ENCODE measurements at regions not wholly inside any gene's neighbourhood (a gene's known extent, or its start where the extent isn't known, plus 50 kb on each side); places are given as distances from the start of the nearest gene placed in this dataset.

DNA sequence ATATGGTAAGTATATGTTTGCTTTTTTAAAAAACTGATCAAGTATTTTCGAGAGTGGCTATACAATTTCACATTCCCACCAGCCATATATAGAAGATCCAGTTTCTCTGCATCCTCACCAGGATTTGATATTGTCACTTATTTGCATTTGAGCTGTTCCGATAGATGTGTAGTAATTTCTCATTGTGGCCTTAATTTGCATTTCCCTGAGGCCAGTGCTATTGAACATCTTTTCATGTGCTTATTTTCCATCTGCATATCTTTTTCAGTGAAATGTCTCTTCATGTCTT is 72.9 kb upstream of the VASH1 start:
- H3K4me1 ChIP-seq = no peaks in the 10 kb centered on the region
- no peaks in the 10 kb centered on the region for H3K27me3 ChIP-seq
- H3K27ac ChIP-seq = no peak overlapping the region
- TF ChIP-seq, protein P1, sequence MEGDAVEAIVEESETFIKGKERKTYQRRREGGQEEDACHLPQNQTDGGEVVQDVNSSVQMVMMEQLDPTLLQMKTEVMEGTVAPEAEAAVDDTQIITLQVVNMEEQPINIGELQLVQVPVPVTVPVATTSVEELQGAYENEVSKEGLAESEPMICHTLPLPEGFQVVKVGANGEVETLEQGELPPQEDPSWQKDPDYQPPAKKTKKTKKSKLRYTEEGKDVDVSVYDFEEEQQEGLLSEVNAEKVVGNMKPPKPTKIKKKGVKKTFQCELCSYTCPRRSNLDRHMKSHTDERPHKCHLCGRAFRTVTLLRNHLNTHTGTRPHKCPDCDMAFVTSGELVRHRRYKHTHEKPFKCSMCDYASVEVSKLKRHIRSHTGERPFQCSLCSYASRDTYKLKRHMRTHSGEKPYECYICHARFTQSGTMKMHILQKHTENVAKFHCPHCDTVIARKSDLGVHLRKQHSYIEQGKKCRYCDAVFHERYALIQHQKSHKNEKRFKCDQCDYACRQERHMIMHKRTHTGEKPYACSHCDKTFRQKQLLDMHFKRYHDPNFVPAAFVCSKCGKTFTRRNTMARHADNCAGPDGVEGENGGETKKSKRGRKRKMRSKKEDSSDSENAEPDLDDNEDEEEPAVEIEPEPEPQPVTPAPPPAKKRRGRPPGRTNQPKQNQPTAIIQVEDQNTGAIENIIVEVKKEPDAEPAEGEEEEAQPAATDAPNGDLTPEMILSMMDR (IDR thresholded peaks at IDR 0.05) = no peak
- intact Hi-C loops (cut with DNase I) = no loop called here
- ATAC-seq (no peak), DNase-seq (no peak)
- H3K9me3 ChIP-seq = peaks cover 12% of the 10 kb centered on the region
- no peaks in the 10 kb centered on the region for H3K36me3 ChIP-seq
- H3K4me3 ChIP-seq = no peak overlapping the region

DNA sequence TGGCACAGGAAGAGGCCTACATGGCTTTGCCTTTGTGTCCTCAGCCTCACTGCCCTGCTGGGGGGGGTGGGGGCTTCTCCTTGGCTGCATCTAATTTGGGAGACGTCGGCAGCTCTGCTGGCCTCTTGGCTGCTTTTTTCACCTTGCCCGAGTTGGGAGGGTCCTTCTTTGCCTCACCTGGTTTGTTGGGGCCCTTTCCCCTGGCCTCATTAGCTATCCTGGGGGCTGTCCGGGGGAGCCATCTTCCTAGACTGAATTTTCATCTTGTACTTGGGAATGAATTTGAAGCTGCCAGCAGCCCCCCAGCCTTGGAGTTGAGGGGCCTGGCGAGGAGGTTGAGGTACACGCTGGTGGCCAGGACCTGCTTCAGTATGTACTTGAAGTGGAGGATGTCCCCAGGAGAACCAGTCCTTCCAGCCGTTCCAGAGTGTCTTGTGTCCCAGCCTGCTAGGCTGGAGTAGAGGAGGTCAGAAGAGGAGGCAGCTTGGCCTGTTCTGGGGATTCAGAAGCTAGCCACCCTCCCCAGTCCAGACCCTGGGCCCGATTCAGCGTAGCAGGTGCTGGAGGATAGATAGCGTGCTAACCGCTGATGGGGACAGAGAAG is 70.7 kb upstream of the VASH1 start:
- H3K27me3 ChIP-seq = no peaks in the 10 kb centered on the region
- ATAC-seq (no peak), DNase-seq (no peak)
- no peaks in the 10 kb centered on the region for H3K4me1 ChIP-seq
- no peak overlapping the region for H3K27ac ChIP-seq
- H3K36me3 ChIP-seq = no peaks in the 10 kb centered on the region
- TF ChIP-seq, protein P1 (IDR thresholded peaks at IDR 0.05) = no peak
- intact Hi-C loops (cut with DNase I) = no loop called here
- peaks cover 12% of the 10 kb centered on the region for H3K9me3 ChIP-seq
- H3K4me3 ChIP-seq = no peak overlapping the region

DNA sequence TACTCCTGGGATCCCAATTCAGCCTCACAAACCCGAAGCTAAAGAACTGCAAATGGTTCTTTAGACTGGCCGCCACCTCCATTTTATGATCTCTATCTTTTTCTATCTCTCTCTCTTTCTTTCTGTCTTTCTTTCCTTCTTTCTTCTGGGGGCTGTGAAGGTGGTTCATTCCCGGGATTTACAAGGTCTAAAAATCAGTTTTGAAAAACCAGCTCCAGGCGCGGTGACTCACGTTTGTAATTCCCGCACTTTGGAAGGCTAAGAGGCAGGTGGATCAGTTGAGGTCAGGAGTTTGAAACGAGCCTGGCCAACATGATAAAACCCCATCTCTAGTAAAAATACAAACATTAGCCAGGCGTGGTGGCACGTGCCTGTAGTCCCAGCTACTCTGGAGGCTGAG is 67.2 kb upstream of the VASH1 start:
- Histone ChIP-seq H3K27me3 (no peaks in the 10 kb centered on the region), H3K4me1 (no peaks in the 10 kb centered on the region), H3K4me3 (no peak overlapping the region), H3K27ac (no peak overlapping the region), H3K36me3 (no peaks in the 10 kb centered on the region), H3K9me3 (no peaks in the 10 kb centered on the region)
- ATAC-seq (no peak), DNase-seq (no peak)
- TF ChIP-seq, protein P1 (IDR thresholded peaks at IDR 0.05) = no peak
- intact Hi-C loops (cut with DNase I) = no loop called here

DNA sequence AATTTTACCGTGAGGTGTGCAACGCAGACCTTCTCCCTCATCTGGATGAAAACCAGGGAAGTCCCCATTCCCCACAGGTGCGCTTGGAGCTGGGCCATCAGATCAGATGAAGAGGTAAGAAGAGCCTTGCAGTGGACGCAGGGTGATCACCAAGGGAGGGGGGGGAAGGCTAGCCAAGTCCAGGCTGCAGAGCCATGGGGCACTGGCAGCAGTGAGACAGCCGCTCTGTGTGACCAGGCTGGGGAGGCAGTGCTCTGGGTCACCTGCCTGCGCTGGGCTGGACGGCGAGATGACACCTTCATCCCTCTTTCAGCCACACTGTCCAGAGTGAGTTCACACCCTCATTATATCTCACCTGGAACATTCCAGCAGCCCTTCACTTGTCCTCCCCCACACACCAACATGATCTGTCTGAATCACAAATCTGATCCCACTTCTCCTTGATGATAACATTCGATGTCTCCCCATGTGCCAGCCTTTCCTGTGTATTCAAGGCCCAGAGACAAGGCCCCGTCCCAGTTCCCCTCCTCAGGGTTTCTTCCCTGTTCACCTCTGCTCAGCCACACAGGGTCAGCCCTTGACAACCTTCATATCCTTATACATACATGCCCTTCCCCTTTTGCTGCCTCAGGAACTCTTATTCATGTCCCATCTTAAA is 65.9 kb upstream of the VASH1 start:
- DNase-seq (no peak), ATAC-seq (no peak)
- intact Hi-C loops (cut with DNase I) = no loop called here
- TF ChIP-seq, protein P1 (IDR thresholded peaks at IDR 0.05) = no peak
- H3K4me3 ChIP-seq = no peak overlapping the region
- no peaks in the 10 kb centered on the region for H3K9me3 ChIP-seq
- no peaks in the 10 kb centered on the region for H3K27me3 ChIP-seq
- no peak overlapping the region for H3K27ac ChIP-seq
- no peaks in the 10 kb centered on the region for H3K4me1 ChIP-seq
- H3K36me3 ChIP-seq = no peaks in the 10 kb centered on the region

DNA sequence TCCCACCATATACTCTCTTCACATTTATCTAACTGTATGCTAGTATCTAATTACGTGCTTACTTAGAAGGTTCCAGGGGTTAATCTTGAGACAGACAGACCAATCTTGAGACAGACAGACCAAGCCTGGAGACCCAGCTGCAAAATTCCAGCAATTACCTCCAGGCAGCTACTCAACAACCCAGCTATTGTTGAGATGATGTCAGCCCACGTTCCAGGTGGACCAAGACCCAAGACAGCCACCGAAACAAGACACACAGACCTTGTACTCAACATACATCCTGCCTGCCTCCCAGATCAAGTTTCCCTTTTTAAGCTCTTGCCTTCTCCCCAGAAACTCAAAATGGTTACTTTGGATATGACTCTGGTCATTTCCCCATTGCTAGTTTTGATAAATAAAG is 64.9 kb upstream of the VASH1 start:
- Histone ChIP-seq H3K27ac (no peak overlapping the region), H3K4me1 (no peaks in the 10 kb centered on the region), H3K27me3 (no peaks in the 10 kb centered on the region), H3K36me3 (no peaks in the 10 kb centered on the region), H3K4me3 (no peak overlapping the region), H3K9me3 (no peaks in the 10 kb centered on the region)
- TF ChIP-seq, protein P1 (IDR thresholded peaks at IDR 0.05) = no peak
- intact Hi-C loops (cut with DNase I) = no loop called here
- ATAC-seq (no peak), DNase-seq (no peak)

DNA sequence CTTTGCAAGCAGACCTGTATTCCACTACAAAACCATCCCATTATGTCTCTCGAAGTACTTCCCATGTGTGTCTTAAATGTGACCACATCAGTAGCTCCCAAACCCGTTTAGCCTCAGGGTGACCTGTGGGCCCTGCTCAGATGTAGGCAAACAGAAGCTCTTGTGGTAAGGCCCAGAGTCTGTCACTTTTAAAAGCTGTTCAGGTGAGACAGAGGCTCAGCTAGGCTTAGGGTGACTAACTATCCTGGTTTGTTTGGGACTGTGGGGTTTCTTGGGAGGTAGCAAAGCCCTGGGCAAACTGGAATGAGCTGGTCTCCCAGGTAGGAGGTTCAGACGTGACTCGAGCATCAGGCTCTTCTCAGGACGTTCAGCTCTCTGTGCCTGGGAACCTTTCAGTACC is 64.5 kb upstream of the VASH1 start:
- Histone ChIP-seq H3K4me3 (no peak overlapping the region), H3K36me3 (no peaks in the 10 kb centered on the region)
- no peak for DNase-seq

More for the DNA sequence above, 64.5 kb upstream of the VASH1 start:
- Histone ChIP-seq H3K27me3 (no peaks in the 10 kb centered on the region), H3K4me1 (no peaks in the 10 kb centered on the region), H3K27ac (no peak overlapping the region), H3K9me3 (no peaks in the 10 kb centered on the region)
- intact Hi-C loops (cut with DNase I) = no loop called here
- TF ChIP-seq, protein P1 (IDR thresholded peaks at IDR 0.05) = no peak
- ATAC-seq = no peak
